Omental fat pad (tissue), 3 donors: ENCODE measurements at regions not wholly inside any gene's neighbourhood (a gene's known extent, or its start where the extent isn't known, plus 50 kb on each side); places are given as distances from the start of the nearest gene placed in this dataset.

Experiments
- ATAC-seq: fragments of 150-250 bp; one replicate; pipeline ENCODE4 v1.9.1; 2016; ENCODE audit warnings: mild to moderate bottlenecking, moderate library complexity; ENCODE audit not compliant: low FRiP score
- DNase-seq: peaks from one replicate; pipeline ENCODE4 v3.0.0-alpha.2; 2019; ENCODE audit warnings: low spot score
- TF ChIP-seq, protein P1 (sequence below), 3 donors: fragments of 450-650 bp; IDR thresholded peaks; one replicate each; pipeline ENCODE4 v1.5.1; 2016 to 2017; ENCODE audit warnings: antibody characterized with exemption in 3 of 3, mild to moderate bottlenecking in 3 of 3, moderate library complexity in 2 of 3

- ATAC-seq: no peak
- TF ChIP-seq, protein P1, sequence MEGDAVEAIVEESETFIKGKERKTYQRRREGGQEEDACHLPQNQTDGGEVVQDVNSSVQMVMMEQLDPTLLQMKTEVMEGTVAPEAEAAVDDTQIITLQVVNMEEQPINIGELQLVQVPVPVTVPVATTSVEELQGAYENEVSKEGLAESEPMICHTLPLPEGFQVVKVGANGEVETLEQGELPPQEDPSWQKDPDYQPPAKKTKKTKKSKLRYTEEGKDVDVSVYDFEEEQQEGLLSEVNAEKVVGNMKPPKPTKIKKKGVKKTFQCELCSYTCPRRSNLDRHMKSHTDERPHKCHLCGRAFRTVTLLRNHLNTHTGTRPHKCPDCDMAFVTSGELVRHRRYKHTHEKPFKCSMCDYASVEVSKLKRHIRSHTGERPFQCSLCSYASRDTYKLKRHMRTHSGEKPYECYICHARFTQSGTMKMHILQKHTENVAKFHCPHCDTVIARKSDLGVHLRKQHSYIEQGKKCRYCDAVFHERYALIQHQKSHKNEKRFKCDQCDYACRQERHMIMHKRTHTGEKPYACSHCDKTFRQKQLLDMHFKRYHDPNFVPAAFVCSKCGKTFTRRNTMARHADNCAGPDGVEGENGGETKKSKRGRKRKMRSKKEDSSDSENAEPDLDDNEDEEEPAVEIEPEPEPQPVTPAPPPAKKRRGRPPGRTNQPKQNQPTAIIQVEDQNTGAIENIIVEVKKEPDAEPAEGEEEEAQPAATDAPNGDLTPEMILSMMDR (IDR thresholded peaks at IDR 0.05): no peak
Measured at GRCh38 chr6:54465649-54466300, 157.5 kb downstream of the TINAG start.

DNA sequence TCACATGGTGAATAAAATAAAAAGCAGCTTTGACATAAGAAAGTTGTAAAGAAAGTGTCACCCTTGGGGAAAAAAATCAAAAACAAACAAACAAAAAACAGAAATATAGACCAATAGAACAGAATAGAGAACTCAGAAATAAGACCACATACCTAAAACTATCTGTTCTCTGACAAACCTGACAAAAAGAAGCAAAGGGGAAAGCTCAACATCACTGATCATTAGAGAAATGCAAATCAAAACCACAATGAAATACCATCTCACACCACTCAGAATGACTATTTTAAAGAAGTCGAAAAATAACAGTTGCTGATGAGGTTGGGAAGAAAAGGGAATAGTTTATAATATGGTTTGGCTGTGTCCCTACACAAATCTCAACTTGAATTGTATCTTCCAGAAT lies 159.1 kb downstream of the TINAG start:
- no peak for DNase-seq
- TF ChIP-seq, protein P1 (IDR thresholded peaks at IDR 0.05): no peak
- no peak for ATAC-seq

More at GRCh38 chr6:54465649-54466300, 157.5 kb downstream of the TINAG start:
- no peak for DNase-seq

GRCh38 chr6:54473328-54473727 lies 165.1 kb downstream of the TINAG start:
- TF ChIP-seq, protein P1 (IDR thresholded peaks at IDR 0.05): no peak
- no peak for ATAC-seq
- DNase-seq: no peak

DNA sequence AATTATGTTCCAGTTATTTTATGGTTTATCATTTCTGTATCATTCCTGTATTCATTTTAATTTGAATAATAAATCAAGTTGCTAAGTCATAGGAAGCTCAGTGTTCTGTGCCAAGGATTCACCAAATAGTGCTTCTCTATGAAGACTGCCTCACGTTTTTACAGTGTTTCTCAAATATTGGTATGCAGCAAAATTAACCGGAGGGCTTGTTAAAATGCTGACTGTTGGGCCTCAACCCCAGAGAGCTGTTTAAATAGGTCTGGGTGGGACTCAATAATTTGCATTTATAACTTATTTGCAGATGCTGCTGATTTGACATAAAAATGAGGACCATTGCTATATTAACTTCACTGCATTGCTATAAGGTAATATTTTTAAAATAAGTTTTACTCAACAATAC lies 166.7 kb downstream of the TINAG start:
- DNase-seq (no peak), ATAC-seq (no peak)
- TF ChIP-seq, protein P1 (IDR thresholded peaks at IDR 0.05): no peak

DNA sequence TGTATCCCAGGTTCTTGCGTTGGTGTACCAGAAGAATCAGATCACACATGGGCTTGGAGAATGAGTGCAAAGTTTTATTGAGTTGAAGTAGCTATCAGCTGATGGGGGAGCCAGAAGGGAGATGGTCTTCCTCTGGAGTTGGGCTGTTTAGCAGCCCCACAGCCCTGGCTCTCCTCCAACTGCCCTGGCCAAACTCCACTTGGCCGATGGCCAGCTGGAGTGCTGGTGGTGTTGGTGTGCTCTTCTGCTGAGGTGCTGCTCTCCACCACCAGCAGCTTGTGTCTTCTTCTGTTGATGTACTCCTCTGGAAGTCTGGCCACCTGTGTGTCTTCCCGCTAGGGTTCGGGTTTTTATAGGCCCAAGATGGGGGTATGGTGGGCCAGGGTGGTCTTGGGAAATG lies 172.8 kb downstream of the TINAG start:
- ATAC-seq: no peak

DNA sequence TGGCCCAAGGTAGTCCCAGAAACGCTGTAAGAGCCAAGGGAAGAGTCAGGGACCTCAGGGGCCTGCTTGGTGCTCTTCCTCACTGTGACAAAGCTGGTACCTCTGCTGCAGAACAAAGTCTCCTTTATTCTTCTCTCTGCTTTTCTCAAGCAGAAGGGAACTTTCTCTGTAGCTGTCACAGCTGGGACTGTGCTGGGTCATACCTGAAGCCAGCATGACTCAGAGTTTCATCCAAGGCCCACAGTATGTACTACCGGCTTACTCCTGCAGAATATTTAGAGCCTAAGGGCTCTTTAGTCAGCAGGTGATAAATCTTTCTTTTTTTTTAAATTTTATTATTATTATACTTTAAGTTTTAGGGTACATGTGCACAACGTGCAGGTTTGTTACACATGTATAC lies 183.2 kb downstream of the TINAG start:
- TF ChIP-seq, protein P1 (IDR thresholded peaks at IDR 0.05): no peak
- no peak for DNase-seq
- ATAC-seq: no peak

More for the DNA sequence above, 172.8 kb downstream of the TINAG start:
- TF ChIP-seq, protein P1 (IDR thresholded peaks at IDR 0.05): no peak
- DNase-seq: no peak

DNA sequence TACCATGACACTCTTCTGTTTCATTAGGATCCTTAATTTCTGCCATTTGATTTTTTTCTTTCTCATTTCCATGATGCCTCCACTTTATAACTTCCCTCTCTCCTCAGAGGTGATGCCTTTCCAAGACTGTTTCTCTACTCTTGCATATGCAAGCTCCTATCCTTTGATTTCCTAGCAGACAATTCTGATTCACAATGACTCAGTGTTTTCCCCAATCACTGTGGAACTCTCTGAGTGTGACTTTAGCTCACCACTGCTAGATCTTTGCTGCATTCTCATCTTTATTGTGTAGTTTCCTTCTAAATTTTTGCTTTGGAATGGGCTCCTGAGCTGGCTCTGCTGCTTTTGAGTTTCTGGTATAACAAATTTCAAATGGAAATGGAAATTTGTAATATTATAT lies 184.9 kb downstream of the TINAG start:
- TF ChIP-seq, protein P1 (IDR thresholded peaks at IDR 0.05): no peak
- no peak for ATAC-seq

More for the DNA sequence above, 184.9 kb downstream of the TINAG start:
- DNase-seq: no peak
